Heart right ventricle (tissue), 16 donors: ENCODE measurements at regions not wholly inside any gene's neighbourhood (a gene's known extent, or its start where the extent isn't known, plus 50 kb on each side); places are given as distances from the start of the nearest gene placed in this dataset.

Source experiments
- ATAC-seq, 8 donors: fragments of 200-7000 bp; cut with Tn5 transposase; one replicate each; pipeline ENCODE4 v1.9.1; 2020; ENCODE audit warnings: mild to moderate bottlenecking in 8 of 8, moderate library complexity in 8 of 8, moderate number of reproducible peaks in 1 of 8
- DNase-seq, 2 donors: peaks; one replicate each; pipeline ENCODE4 v3.0.0-alpha.2; 2020
- H3K27ac ChIP-seq, 10 donors: fragments of 200-600 bp; sonication (generic) in 2 of 10; one replicate each; pipeline versions ENCODE4 v1.5.0 to v1.8.0; 2020 to 2022; ENCODE audit warnings: mild to moderate bottlenecking in 3 of 10
- H3K27me3 ChIP-seq, 7 donors: fragments of 200-600 bp; one replicate each; pipeline ENCODE4 v1.8.0; 2021 to 2022; ENCODE audit warnings: mild to moderate bottlenecking in 2 of 7
- H3K36me3 ChIP-seq, 9 donors: fragments of 200-600 bp; sonication (generic) in 1 of 9; one replicate each; pipeline versions ENCODE4 v1.5.0 to v1.8.0; 2020 to 2022; ENCODE audit warnings: mild to moderate bottlenecking in 2 of 9
- H3K4me1 ChIP-seq, 9 donors: fragments of 200-600 bp; sonication (generic) in 1 of 9; one replicate each; pipeline versions ENCODE4 v1.5.0 to v1.8.0; 2020 to 2022; ENCODE audit warnings: mild to moderate bottlenecking in 4 of 9
- H3K4me3 ChIP-seq, 10 donors: fragments of 200-600 bp; sonication (generic) in 2 of 10; one replicate each; pipeline versions ENCODE4 v1.5.0 to v1.8.0; 2020 to 2022; ENCODE audit warnings: mild to moderate bottlenecking in 7 of 10, moderate library complexity in 2 of 10
- H3K9me3 ChIP-seq, 11 donors: fragments of 200-600 bp in 10 of 11; sonication (generic) in 2 of 11; one replicate each; pipeline versions ENCODE4 v1.5.0 to v1.8.0; 2013 to 2022; ENCODE audit warnings: mild to moderate bottlenecking in 2 of 11, control low read depth in 1 of 11, moderate library complexity in 1 of 11
- WGBS, 2 donors: extraction: QIAGEN DNeasy Blood & Tissue Kit; methylation state at CpG; one replicate each; pipeline ENCODE4 v1.1.7; 2013; ENCODE audit warnings: inconsistent platforms in 1 of 2; 5-methylcytosine and 5-hydroxymethylcytosine counted together
- intact Hi-C, 10 donors: fragments of 100-400 bp; cut with DNase I; formaldehyde crosslinking; loops; one replicate each; pipeline versions ENCODE4 v1.11.1 to v1.14.2; 2022
- TF ChIP-seq, protein P1 (sequence below), 9 donors: fragments of 200-600 bp; sonication (generic) in 2 of 9; IDR thresholded peaks; one replicate each; pipeline versions ENCODE4 v1.5.0 to v1.8.0; 2021 to 2022; ENCODE audit warnings: antibody characterized with exemption in 9 of 9, mild to moderate bottlenecking in 5 of 9, moderate library complexity in 1 of 9
- donor health status: Arrhythmogenic right ventricular cardiomyopathy.
- donor health status: ischemic (EF 13 %, LVEDD 7.1; RV severe dilation, severe dysfunction).
- donor health status: healthy with polysubstance abuse.
- donor health status: DM: no; HTN: yes; CAD: no.
- donor health status: DM: no; HTN: no; CAD: no.
- donor health status: ischemic (EF 25% LVEDD 6.9; RV normal size, moderate dysfunction).
- donor health status: ischemic (EF 25% LVEDD 5.7; RV mildly dilated, moderate dysfunction).
- donor health status: healthy.
- donor health status: DM: yes; HTN: yes; CAD: no.
- donor health status: Ischemic cardiomyopathy.
- donor health status: ischemic (EF 35%, LVEDD 5.7; RV mildly dilated, moderate dysfunction).
- donor health status: nonischemic (EF 11% LVEDD 7.7; RV severe dilation, severe dysfunction).
- donor health status: DM: yes; HTN: yes; CAD: no.
- donor health status: PGD.
- donor health status: ischemic (EF 29% LVEDD 5.4; RV normal size, mild dysfunction).
- donor health status: nonischemic (EF 23%, LVEDD 6.1; RV moderate dilation, normal function).

DNA sequence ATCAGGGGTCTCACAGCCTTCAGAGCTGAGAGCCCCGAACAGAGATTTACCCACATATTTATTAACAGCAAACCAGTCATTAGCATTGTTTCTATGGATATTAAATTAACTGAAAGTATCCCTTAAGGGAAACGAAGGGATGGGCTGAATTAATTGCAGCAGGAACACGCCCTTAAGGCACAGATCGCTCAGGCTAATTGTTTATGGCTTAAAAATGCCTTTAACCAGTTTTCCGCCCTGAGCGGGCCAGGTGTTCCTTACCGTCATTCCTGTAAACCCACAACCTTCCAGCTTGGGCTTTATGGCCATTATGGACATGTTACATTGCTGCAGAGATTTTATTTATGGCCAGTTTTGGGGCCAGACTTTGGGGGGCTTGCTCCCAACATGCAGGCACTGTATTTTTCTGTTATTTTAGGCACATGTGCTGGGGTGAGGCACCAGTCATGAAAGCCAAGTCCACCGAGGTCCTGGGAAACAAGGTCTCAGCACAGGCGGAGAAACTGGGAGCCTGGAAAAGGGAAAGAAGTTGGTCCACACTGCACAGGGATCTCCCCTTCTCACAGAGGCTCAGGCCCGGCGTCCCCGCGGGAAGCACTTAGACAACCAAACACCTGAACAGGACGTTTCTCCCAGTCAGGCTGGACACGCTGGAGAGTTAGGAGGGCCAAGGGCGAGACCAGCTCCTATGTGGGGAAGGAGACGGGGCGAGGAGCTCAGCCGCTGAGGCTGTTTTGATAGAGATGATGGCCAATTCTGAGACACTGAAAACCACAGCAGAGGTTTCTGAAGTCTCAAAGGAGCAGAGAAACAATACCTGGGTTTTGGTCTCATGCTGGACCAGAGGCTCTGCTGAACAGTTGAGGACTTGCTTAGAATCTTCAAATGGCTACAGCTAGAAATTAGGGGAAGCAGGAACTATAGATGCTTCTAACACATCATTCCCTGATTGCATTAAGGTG, 86.7 kb downstream of the TMEM18 start:
- no peak for DNase-seq
- Histone ChIP-seq H3K27ac (no peak overlapping the region), H3K9me3 (no peaks in the 10 kb centered on the region), H3K36me3 (no peaks in the 10 kb centered on the region), H3K27me3 (peaks cover 0 to 38% (median 24%) of the 10 kb centered on the region in 7 donors), H3K4me1 (peaks cover 0 to 2% (median 0%) of the 10 kb centered on the region in 9 donors), H3K4me3 (no peak overlapping the region)
- intact Hi-C loops, result no loop called here
- WGBS, 2 donors, result 82 to 85% methylated on average over 19 of the region's 19 CpGs
- TF ChIP-seq, protein P1, sequence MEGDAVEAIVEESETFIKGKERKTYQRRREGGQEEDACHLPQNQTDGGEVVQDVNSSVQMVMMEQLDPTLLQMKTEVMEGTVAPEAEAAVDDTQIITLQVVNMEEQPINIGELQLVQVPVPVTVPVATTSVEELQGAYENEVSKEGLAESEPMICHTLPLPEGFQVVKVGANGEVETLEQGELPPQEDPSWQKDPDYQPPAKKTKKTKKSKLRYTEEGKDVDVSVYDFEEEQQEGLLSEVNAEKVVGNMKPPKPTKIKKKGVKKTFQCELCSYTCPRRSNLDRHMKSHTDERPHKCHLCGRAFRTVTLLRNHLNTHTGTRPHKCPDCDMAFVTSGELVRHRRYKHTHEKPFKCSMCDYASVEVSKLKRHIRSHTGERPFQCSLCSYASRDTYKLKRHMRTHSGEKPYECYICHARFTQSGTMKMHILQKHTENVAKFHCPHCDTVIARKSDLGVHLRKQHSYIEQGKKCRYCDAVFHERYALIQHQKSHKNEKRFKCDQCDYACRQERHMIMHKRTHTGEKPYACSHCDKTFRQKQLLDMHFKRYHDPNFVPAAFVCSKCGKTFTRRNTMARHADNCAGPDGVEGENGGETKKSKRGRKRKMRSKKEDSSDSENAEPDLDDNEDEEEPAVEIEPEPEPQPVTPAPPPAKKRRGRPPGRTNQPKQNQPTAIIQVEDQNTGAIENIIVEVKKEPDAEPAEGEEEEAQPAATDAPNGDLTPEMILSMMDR (IDR thresholded peaks at IDR 0.05), result no peak
- ATAC-seq, result no peak

DNA sequence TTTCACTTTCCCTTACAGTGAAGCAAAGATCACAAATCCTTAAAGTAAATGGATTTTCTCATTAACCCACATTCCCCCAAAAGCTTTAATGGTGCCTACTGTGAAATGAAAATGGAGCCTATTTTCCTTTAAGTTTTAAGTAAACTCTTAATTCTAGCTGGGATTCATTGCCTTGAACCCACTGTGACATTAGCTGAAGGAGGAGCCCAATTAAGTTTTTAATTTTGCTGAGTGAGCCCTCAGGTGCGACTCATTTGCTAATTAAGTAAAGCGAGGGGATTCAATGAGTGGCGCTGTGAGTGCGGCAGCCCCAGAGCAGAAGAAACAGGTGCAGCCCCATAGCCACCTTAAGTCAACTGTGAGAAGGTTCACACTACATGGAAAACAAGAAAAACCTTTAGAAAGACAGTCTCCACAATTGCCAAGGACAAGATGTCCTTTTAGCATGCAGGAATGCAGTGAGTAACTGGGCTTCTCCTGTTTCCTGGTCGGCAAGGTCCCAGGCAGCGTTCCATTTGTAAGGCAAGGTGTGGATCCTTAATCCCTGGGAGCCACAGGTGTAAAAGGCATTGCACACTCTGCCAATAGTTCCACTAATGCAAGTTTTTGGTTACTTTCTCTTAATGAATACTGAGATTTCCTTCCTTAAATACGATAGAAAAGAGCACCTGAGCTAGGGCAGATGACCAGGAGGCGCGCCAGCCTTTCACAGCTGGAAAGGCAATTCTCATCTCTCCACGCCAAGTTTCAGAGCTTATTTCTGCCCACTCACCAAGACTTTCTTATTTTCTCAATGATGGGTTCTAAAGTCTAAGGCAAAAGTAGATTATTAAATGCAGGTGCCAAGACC, 87.7 kb downstream of the TMEM18 start:
- no peaks in the 10 kb centered on the region for H3K9me3 ChIP-seq
- H3K4me3 ChIP-seq, result no peak overlapping the region
- intact Hi-C loops, result no loop called here
- H3K27me3 ChIP-seq, result peaks cover 0 to 48% (median 32%) of the 10 kb centered on the region in 7 donors
- ATAC-seq (no peak), DNase-seq (no peak)
- 82 to 85% methylated on average over 10 of the region's 10 CpGs for WGBS, 2 donors
- H3K4me1 ChIP-seq, result peaks cover 0 to 4% (median 0%) of the 10 kb centered on the region in 9 donors
- TF ChIP-seq, protein P1 (IDR thresholded peaks at IDR 0.05), result no peak
- H3K27ac ChIP-seq, result no peak overlapping the region
- H3K36me3 ChIP-seq, result no peaks in the 10 kb centered on the region

DNA sequence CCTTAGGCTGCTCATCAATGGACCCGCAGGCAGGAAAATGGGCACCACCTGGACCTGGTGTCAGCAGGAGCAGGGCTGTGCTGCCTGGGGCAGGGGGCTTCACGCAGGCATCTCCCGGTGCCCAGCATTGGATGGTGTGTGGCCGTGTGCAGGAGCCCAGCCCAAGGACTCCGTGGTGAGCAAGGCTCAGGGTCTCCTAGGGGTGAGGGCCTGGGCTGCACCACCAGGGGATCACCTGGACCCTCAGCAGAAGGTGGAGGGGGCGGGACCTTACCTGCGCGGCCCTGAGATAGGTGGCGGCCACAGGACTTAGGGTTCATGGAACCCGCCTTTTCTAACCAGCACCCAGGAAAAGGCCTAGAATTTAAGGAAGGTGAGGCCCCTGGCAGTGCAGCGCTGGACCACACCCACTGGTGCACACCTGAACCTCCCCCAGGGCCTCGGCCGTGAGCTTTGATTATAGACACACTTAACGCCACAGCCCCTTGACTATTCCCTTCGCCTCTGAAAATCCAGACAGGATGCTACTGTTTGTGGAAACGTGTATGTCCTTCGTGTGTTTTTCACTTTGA, 89.0 kb downstream of the TMEM18 start:
- Histone ChIP-seq H3K4me1 (peaks cover 0 to 4% (median 0%) of the 10 kb centered on the region in 9 donors), H3K9me3 (no peaks in the 10 kb centered on the region), H3K36me3 (no peaks in the 10 kb centered on the region), H3K27ac (no peak overlapping the region), H3K27me3 (peaks cover 0 to 62% (median 36%) of the 10 kb centered on the region in 7 donors), H3K4me3 (no peak overlapping the region)
- WGBS, 2 donors, result 88 to 90% methylated on average over 17 of the region's 17 CpGs
- ATAC-seq, result no peak
- TF ChIP-seq, protein P1 (IDR thresholded peaks at IDR 0.05), result no peak
- intact Hi-C loops, result no loop called here
- no peak for DNase-seq
